T-helper 2 cell treated with Interferon-gamma antibody and Interleukin-4, amounts not matched to agents 100 ng/mL and 5 ng/mL, for 36 hours (primary cell): ENCODE measurements at regions not wholly inside any gene's neighbourhood (a gene's known extent, or its start where the extent isn't known, plus 50 kb on each side); places are given as distances from the start of the nearest gene placed in this dataset.

ENCODE experiments used
- intact Hi-C: fragments of 100-400 bp; cut with micrococcal nuclease; formaldehyde crosslinking; loops from one replicate; pipeline ENCODE4 v1.15.1; 2023

GRCh38 chr9:2448193-2448738 is 173.3 kb upstream of the VLDLR start:
- intact Hi-C loops: no loop called here

- intact Hi-C loops: no loop called here
These were observed 168.5 kb upstream of the VLDLR start for GRCh38 chr9:2453106-2453505.

GRCh38 chr9:2453701-2454100 is 167.9 kb upstream of the VLDLR start:
- intact Hi-C loops: no loop called here

- intact Hi-C loops: no loop called here
These were observed 161.8 kb upstream of the VLDLR start for GRCh38 chr9:2459756-2460155.

- intact Hi-C loops: no loop called here
These were observed 159.7 kb upstream of the VLDLR start for GRCh38 chr9:2461892-2462291.

DNA sequence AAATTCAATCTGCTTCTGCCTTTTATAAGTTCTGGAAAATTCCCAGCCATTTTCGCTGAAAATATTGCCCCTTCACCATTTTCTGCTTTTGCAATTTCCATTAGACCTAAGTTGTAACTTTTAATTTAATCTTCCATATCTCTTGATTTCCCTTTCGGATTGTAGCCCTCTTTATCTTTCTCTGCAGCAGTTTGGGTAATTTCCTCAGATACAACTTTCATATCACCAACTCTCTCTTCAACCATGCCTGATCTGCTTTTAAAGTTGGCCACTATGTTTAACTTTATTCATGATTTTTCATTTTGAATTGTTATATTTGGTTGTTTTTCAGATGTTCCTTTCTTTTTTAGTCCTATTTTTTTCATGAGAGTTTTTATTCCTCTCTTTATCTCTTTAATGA is 157.0 kb upstream of the VLDLR start:
- intact Hi-C loops: no loop called here

GRCh38 chr9:2465516-2465915 is 156.1 kb upstream of the VLDLR start:
- intact Hi-C loops: no loop called here

GRCh38 chr9:2465921-2466460 is 155.6 kb upstream of the VLDLR start:
- intact Hi-C loops: no loop called here

- intact Hi-C loops: no loop called here
These were observed 154.9 kb upstream of the VLDLR start for GRCh38 chr9:2466703-2467102.

GRCh38 chr9:2469681-2470221 is 151.8 kb upstream of the VLDLR start:
- intact Hi-C loops: no loop called here

DNA sequence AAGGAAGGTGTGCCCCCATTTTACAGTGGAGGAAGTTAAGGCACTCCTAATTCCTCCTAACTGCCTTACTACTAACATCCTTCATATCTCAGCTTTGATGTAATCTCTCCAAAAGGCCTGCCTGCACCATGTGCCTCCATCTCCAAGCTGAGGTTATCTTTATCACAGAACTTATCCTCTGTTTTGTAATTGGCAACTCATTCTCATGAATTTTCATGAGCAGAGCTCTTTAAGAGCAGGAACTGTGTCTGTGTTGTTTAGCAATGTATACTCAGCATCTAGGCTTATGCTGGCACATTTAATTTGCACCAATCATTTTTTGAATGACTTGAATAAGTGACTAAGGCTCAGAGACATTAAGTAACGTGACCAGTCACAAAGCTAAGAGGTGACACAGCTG is 147.9 kb upstream of the VLDLR start:
- intact Hi-C loops: no loop called here

DNA sequence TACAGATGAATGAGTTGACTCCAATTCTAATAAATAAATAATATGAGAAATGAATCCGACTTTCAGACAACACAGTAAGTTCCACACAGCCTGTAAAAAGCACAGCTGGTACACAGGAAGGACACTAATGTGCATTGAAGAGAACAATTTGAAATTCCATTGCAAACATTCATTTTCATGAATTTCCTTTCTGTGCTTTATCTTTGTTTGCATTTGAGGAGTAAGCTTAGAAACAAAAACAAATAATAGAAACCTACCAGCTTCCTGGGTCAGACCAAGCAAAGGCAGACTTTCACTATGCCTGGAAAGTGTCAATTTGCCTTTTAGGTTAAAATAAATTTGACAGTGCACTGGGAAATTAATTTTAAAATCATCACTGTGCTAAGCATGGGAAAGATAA is 143.8 kb upstream of the VLDLR start:
- intact Hi-C loops: no loop called here

- intact Hi-C loops: no loop called here
These were observed 143.2 kb upstream of the VLDLR start for GRCh38 chr9:2478421-2478820.

GRCh38 chr9:2479056-2479565 is 142.5 kb upstream of the VLDLR start:
- intact Hi-C loops: no loop called here

GRCh38 chr9:2480255-2480837 is 141.2 kb upstream of the VLDLR start:
- intact Hi-C loops: no loop called here

- intact Hi-C loops: no loop called here
These were observed 140.4 kb upstream of the VLDLR start for GRCh38 chr9:2481216-2481615.

DNA sequence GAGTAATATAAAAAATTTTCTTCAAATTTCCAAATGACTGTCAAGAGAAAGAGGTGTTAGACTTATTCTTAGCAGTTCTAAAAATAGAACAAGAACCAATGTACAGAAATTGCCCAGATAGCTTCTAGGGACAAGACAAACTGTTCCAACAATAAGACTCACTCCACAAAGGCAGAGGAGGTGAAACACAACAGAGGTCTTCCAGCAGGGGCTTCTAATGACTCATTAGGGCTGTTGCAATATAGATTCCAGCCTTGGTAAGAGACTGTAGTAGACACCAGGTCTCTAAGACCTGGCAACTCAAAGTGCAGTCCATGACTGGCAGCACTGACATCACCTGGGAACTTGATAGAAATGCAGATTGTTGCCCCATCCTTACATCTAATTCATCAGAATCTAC is 134.6 kb upstream of the VLDLR start:
- intact Hi-C loops: no loop called here

- intact Hi-C loops: no loop called here
These were observed 131.7 kb upstream of the VLDLR start for GRCh38 chr9:2489838-2490314.

DNA sequence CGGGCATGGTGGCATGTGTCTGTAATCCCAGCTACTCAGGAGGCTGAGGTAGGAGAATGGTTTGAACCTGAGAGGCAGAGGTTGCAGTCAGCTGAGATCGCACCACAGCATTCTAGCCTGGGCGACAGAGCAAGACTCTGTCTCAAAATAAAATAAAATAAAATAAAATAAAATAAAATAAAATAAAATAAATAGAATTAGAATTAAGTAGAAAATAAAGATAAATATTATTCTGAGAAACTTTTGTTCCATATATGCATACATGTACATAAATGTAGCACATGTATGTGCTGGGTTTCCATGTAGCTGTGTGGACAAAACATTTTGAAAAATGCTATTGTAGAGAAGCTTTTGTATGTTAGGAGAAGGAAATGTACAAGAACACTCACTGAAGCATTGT is 129.4 kb upstream of the VLDLR start:
- intact Hi-C loops: no loop called here

GRCh38 chr9:2493109-2493508 is 128.5 kb upstream of the VLDLR start:
- intact Hi-C loops: no loop called here

DNA sequence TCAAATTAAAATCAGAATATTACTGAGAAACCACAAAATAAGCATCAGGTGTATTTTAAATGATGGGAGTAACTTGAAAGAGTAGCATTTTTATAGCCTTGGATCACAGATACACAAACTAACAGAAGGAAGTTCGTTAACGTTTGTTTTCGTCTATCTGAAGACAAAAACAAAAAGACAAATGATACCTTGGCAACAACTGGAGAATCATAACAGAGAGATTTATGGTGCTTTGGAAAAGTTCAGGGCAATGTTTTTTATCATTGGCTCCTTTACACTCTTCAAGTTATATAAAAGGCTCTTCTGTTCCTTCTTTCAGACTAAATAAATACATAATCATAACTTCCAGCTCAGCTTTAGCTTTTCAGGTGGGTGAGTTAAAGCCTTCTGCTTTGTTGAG is 128.1 kb upstream of the VLDLR start:
- intact Hi-C loops: no loop called here

DNA sequence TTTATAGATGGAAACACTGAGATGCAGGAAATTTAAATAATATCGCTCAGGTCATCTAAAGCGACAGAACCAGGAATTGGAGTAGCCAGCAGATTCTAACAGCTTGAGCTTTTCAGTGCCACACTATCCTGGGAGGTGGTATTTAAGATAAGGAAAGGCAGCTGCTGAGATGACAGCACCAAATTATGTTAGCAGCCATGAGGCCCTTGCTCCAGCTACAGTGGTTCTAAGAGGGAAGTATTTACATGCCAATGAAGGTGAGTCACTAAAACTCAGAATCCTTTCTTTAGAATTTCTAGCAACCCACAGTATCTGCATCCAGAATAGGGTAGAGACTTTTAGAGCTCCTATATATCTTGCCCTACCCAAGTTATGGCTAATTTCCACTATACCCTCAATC is 127.0 kb upstream of the VLDLR start:
- intact Hi-C loops: no loop called here
